OCI-LY7 (cell line): ENCODE measurements at regions not wholly inside any gene's neighbourhood (a gene's known extent, or its start where the extent isn't known, plus 50 kb on each side); places are given as distances from the start of the nearest gene placed in this dataset.
"Not testable (repeated sequence)": the region's sequence is repeated elsewhere in the genome, so short reads cannot be mapped to it uniquely, and the experiment has no call there.

ENCODE experiments used
- BruUV-seq: library from RNA; stranded (reverse); fragments of 400-500 nt; replicated peaks from 2 replicates; lab custom pipeline; 2021; lab: Mats Ljungman, UMichigan
- CTCF ChIA-PET: fragments of 300-600 bp; sonication (Branson Sonifier 250); formaldehyde crosslinking; loops from one replicate; lab custom pipeline; 2022; ENCODE audit warnings: antibody characterized with exemption; ENCODE audit not compliant: unreplicated experiment; lab: Charles Lee
- POLR2A ChIA-PET: fragments of 300-600 bp; sonication (Branson Sonifier 250); formaldehyde crosslinking; loops from one replicate; lab custom pipeline; 2022; ENCODE audit warnings: antibody characterized with exemption; lab: Charles Lee
- DNase-seq: peaks from one replicate; pipeline ENCODE4 v3.0.0-alpha.2; 2015; ENCODE audit warnings: low spot score
- H2AFZ ChIP-seq: fragments of 200-600 bp; sonication (generic), shearing (Covaris generic); 2 replicates; pipeline ENCODE4 v1.6.1; 2014; ENCODE audit warnings: mild to moderate bottlenecking, antibody characterized with exemption, low read length, moderate library complexity
- H3K27ac ChIP-seq: fragments of 200-600 bp; sonication (generic); 2 replicates; pipeline ENCODE4 v1.5.1; 2014; ENCODE audit warnings: mixed run types, low read depth, mild to moderate bottlenecking, moderate library complexity, low read length, inconsistent platforms; ENCODE audit not compliant: poor library complexity, severe bottlenecking
- H3K36me3 ChIP-seq: fragments of 200-600 bp; sonication (generic); 2 replicates; pipeline ENCODE4 v1.6.1; 2014; ENCODE audit warnings: mild to moderate bottlenecking, antibody characterized with exemption, low read length, moderate library complexity, mixed read lengths; ENCODE audit not compliant: insufficient read depth
- H3K4me1 ChIP-seq: fragments of 200-600 bp; sonication (generic); 2 replicates; pipeline ENCODE4 v1.5.1; 2014; ENCODE audit warnings: mild to moderate bottlenecking, low read length; ENCODE audit not compliant: insufficient read depth, poor library complexity, severe bottlenecking
- H3K4me2 ChIP-seq: fragments of 200-600 bp; sonication (generic); 2 replicates; pipeline ENCODE4 v1.6.1; 2014; ENCODE audit warnings: mild to moderate bottlenecking, low read length
- H3K4me3 ChIP-seq: fragments of 200-600 bp; sonication (generic); 2 replicates; pipeline ENCODE4 v1.5.1; 2014; ENCODE audit warnings: mild to moderate bottlenecking, low read depth, low read length; ENCODE audit not compliant: poor library complexity, severe bottlenecking
- H3K79me2 ChIP-seq: fragments of 200-600 bp; sonication (generic); 2 replicates; pipeline ENCODE4 v1.6.1; 2016; ENCODE audit warnings: low read depth, mild to moderate bottlenecking, low read length, moderate library complexity, mixed read lengths; ENCODE audit not compliant: insufficient read depth
- H3K9me2 ChIP-seq: fragments of 200-600 bp; sonication (generic); 2 replicates; pipeline ENCODE4 v1.6.1; 2016; ENCODE audit warnings: mild to moderate bottlenecking, low read length, mixed read lengths; ENCODE audit not compliant: insufficient read depth
- H3K9me3 ChIP-seq: fragments of 200-600 bp; sonication (generic); 2 replicates; pipeline ENCODE4 v1.6.1; 2014; ENCODE audit warnings: mild to moderate bottlenecking, mixed run types, low read length, mixed read lengths
- H4K20me1 ChIP-seq: fragments of 200-600 bp; sonication (generic); 2 replicates; pipeline ENCODE4 v1.6.1; 2014; ENCODE audit warnings: mild to moderate bottlenecking, antibody characterized with exemption, low read length, moderate library complexity, mixed read lengths; ENCODE audit not compliant: insufficient read depth
- EZH2phosphoT487 ChIP-seq: fragments of 200-600 bp; sonication (generic); IDR thresholded peaks from 2 replicates; pipeline ENCODE4 v1.6.1; 2018; ENCODE audit warnings: low read depth, borderline replicate concordance, mild to moderate bottlenecking, mixed run types, antibody characterized with exemption, low read length, moderate library complexity, mixed read lengths
- intact Hi-C: fragments of 100-400 bp; cut with micrococcal nuclease; formaldehyde crosslinking; loops from one replicate; pipeline ENCODE4 v1.10.0; 2022; ENCODE audit not compliant: unreplicated experiment
- TF ChIP-seq, protein P1 (sequence below): fragments of 200-600 bp; sonication (generic); conservative IDR thresholded peaks from 2 replicates; pipeline ENCODE4 v1.5.1; 2014; ENCODE audit warnings: mild to moderate bottlenecking, antibody characterized with exemption, low read length, moderate library complexity, mixed read lengths

DNA sequence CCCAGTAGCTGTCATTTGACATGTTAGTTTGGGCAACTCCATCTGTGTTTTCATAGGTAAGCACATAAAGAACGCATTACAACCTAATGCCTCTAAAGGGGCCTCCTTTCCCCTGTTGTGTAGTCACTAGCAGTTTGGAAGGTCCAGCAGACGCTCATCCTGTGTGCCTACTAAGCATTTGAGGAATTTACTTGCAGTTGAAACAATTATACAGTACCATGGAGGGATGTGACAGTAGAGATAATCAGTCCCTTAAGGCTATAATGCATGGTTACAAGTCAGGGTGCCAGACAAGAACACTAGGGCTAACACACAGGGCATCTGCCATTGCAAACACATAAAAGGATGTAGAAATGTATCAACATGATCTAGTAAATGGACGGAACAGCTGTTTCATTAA is 138.3 kb downstream of the PCDH10 start:
- POLR2A ChIA-PET = no interaction called here
- Histone ChIP-seq H3K27ac (no peak overlapping the region), H2AFZ (no peak overlapping the region), H4K20me1 (no peaks in the 10 kb centered on the region), H3K4me2 (no peak overlapping the region), H3K9me2 (no peaks in the 10 kb centered on the region), H3K36me3 (no peaks in the 10 kb centered on the region), H3K9me3 (no peaks in the 10 kb centered on the region), H3K4me1 (no peaks in the 10 kb centered on the region), H3K79me2 (no peaks in the 10 kb centered on the region), H3K4me3 (no peak overlapping the region)
- no TSS peak for BruUV-seq
- intact Hi-C loops = no loop called here
- no peak for DNase-seq
- CTCF ChIA-PET = no interaction called here
- TF ChIP-seq, protein P1, sequence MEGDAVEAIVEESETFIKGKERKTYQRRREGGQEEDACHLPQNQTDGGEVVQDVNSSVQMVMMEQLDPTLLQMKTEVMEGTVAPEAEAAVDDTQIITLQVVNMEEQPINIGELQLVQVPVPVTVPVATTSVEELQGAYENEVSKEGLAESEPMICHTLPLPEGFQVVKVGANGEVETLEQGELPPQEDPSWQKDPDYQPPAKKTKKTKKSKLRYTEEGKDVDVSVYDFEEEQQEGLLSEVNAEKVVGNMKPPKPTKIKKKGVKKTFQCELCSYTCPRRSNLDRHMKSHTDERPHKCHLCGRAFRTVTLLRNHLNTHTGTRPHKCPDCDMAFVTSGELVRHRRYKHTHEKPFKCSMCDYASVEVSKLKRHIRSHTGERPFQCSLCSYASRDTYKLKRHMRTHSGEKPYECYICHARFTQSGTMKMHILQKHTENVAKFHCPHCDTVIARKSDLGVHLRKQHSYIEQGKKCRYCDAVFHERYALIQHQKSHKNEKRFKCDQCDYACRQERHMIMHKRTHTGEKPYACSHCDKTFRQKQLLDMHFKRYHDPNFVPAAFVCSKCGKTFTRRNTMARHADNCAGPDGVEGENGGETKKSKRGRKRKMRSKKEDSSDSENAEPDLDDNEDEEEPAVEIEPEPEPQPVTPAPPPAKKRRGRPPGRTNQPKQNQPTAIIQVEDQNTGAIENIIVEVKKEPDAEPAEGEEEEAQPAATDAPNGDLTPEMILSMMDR = no peak
- TF ChIP-seq EZH2phosphoT487 = no peak

DNA sequence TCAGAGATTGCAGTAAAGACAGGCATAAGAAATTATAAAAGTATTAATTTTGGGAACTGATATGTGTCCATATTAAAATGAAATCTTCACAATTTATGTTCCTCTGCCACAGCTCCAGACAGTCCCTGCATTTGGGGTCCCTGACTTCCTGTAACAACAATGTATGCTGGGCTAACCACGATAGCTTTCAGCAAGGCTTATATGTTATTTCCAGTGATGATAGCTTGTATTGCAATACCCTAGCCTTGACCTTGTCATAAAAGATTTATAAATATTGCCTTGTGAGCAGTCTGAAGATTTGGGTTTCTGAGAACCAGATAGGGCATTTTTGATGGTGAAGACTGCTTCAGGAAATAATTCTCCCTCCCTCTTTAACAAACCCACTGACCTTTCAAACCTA is 129.5 kb downstream of the PCDH10 start:
- TF ChIP-seq, protein P1 = no peak
- no peak for TF ChIP-seq EZH2phosphoT487
- H4K20me1 ChIP-seq = no peaks in the 10 kb centered on the region
- H3K4me2 ChIP-seq = no peak overlapping the region
- no peaks in the 10 kb centered on the region for H3K36me3 ChIP-seq
- no peaks in the 10 kb centered on the region; the same call in 1 of the 2 replicates for H3K9me2 ChIP-seq
- ChIA-PET POLR2A (interaction anchor here (0.6 kb wide), 1 partner anchor 52 kb away, joined by 4 read pairs; no protein-coding TSS in a partner anchor), CTCF (no interaction called here)
- H2AFZ ChIP-seq = no peak overlapping the region
- no peaks in the 10 kb centered on the region for H3K79me2 ChIP-seq
- no peaks in the 10 kb centered on the region for H3K4me1 ChIP-seq
- intact Hi-C loops = no loop called here
- no peak overlapping the region for H3K4me3 ChIP-seq
- H3K27ac ChIP-seq = no peak overlapping the region
- no peak for DNase-seq
- no TSS peak for BruUV-seq
- no peaks in the 10 kb centered on the region for H3K9me3 ChIP-seq

DNA sequence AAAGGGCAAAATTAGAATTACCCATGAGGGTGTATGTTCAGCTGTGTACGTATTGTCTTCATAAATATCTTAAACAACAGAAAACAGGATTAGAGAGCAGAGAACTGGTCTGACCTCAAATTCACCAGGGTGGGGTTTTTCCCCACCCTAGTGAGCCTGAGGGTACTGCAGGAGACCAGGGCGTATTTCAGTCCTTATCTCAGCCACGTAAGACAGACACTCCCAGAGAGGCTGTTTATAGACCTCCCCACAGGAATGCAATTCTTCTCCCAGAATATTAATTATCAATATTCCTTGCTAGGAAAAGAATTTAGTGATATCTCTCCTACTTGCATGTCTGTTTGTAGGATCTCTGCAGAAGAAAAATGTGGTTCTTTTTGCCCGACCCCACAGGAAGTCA is 128.8 kb downstream of the PCDH10 start:
- POLR2A ChIA-PET = interaction anchor here (0.6 kb wide), 1 partner anchor 52 kb away, joined by 4 read pairs; no protein-coding TSS in a partner anchor
- H3K9me3 ChIP-seq, H4K20me1 ChIP-seq, BruUV-seq, H3K9me2 ChIP-seq, DNase-seq, H3K27ac ChIP-seq, H3K79me2 ChIP-seq, H3K4me3 ChIP-seq, H3K36me3 ChIP-seq, intact Hi-C loops, H3K4me1 ChIP-seq, H3K4me2 ChIP-seq, CTCF ChIA-PET, H2AFZ ChIP-seq: not testable (repeated sequence)
